ENCODE measurements at regions not wholly inside any gene's neighbourhood (a gene's known extent, or its start where the extent isn't known, plus 50 kb on each side); places are given as distances from the start of the nearest gene placed in this dataset.

GRCh38 chr4:16344853-16345252 lies 118.6 kb upstream of the TAPT1 start:
- H3K4me1 ChIP-seq, result no peaks in the 10 kb centered on the region
- H3K36me3 ChIP-seq, result no peaks in the 10 kb centered on the region
- no peaks in the 10 kb centered on the region for H3K9me3 ChIP-seq
- H3K4me3 ChIP-seq, result no peak overlapping the region
- no peak for TF ChIP-seq EP300 (IDR thresholded peaks at IDR 0.05)
- H3K27me3 ChIP-seq, result no peaks in the 10 kb centered on the region
- intact Hi-C loops (cut with DNase I; ENCODE audit: low total_unique reads), result no loop called here
- no peak overlapping the region for H3K27ac ChIP-seq
- WGBS, 5 donors, result 58 to 85% (median 71%) methylated on average over 1 of the region's 1 CpG
- no peak for DNase-seq

GRCh38 chr4:16337936-16338335 lies 111.7 kb upstream of the TAPT1 start:
- Histone ChIP-seq H3K36me3 (no peaks in the 10 kb centered on the region), H3K27ac (no peak overlapping the region), H3K4me1 (no peaks in the 10 kb centered on the region), H3K4me3 (no peak overlapping the region), H3K9me3 (no peaks in the 10 kb centered on the region), H3K27me3 (no peaks in the 10 kb centered on the region)
- 59 to 75% (median 63%) methylated on average over 2 of the region's 2 CpGs for WGBS, 5 donors
- TF ChIP-seq CTCF (IDR thresholded peaks at IDR 0.05), result no peak
- no peak for TF ChIP-seq POLR2AphosphoS5 (IDR thresholded peaks at IDR 0.05)
- no peak for TF ChIP-seq POLR2A (IDR thresholded peaks at IDR 0.05)
- no peak for TF ChIP-seq EP300 (IDR thresholded peaks at IDR 0.05)
- intact Hi-C loops (cut with DNase I; ENCODE audit: low total_unique reads), result no loop called here
- no peak for DNase-seq

- no peak overlapping the region for H3K27ac ChIP-seq
- no peak overlapping the region for H3K4me3 ChIP-seq
- no peaks in the 10 kb centered on the region for H3K27me3 ChIP-seq
- 56 to 77% (median 68%) methylated on average over 2 of the region's 2 CpGs for WGBS, 5 donors
- H3K36me3 ChIP-seq, result no peaks in the 10 kb centered on the region
- H3K4me1 ChIP-seq, result no peaks in the 10 kb centered on the region
- DNase-seq, result no peak
- TF ChIP-seq CTCF (IDR thresholded peaks at IDR 0.05) (no peak), POLR2AphosphoS5 (IDR thresholded peaks at IDR 0.05) (no peak), POLR2A (IDR thresholded peaks at IDR 0.05) (no peak), EP300 (IDR thresholded peaks at IDR 0.05) (no peak)
- intact Hi-C loops (cut with DNase I; ENCODE audit: low total_unique reads), result no loop called here
- no peaks in the 10 kb centered on the region for H3K9me3 ChIP-seq
These were observed 108.3 kb upstream of the TAPT1 start for GRCh38 chr4:16334601-16335000.

- H3K27me3 ChIP-seq, result no peaks in the 10 kb centered on the region
- H3K9me3 ChIP-seq, result no peaks in the 10 kb centered on the region
- no peak for DNase-seq
- no peak for TF ChIP-seq EP300 (IDR thresholded peaks at IDR 0.05)
- no peak for TF ChIP-seq POLR2A (IDR thresholded peaks at IDR 0.05)
- no peak for TF ChIP-seq CTCF (IDR thresholded peaks at IDR 0.05)
- no peak for TF ChIP-seq POLR2AphosphoS5 (IDR thresholded peaks at IDR 0.05)
- H3K4me1 ChIP-seq, result no peaks in the 10 kb centered on the region
- intact Hi-C loops (cut with DNase I; ENCODE audit: low total_unique reads), result no loop called here
- H3K27ac ChIP-seq, result no peak overlapping the region
- H3K4me3 ChIP-seq, result no peak overlapping the region
- 83 to 98% (median 88%) methylated on average over 1 of the region's 1 CpG for WGBS, 5 donors
- H3K36me3 ChIP-seq, result no peaks in the 10 kb centered on the region
These were observed 103.5 kb upstream of the TAPT1 start for GRCh38 chr4:16329797-16330134.

- H3K4me1 ChIP-seq, result no peaks in the 10 kb centered on the region
- H3K36me3 ChIP-seq, result no peaks in the 10 kb centered on the region
- no peaks in the 10 kb centered on the region for H3K27me3 ChIP-seq
- 75 to 92% (median 90%) methylated on average over 2 of the region's 2 CpGs for WGBS, 5 donors
- TF ChIP-seq POLR2AphosphoS5 (IDR thresholded peaks at IDR 0.05), result no peak
- no peak for TF ChIP-seq POLR2A (IDR thresholded peaks at IDR 0.05)
- TF ChIP-seq CTCF (IDR thresholded peaks at IDR 0.05), result no peak
- no peak for TF ChIP-seq EP300 (IDR thresholded peaks at IDR 0.05)
- H3K9me3 ChIP-seq, result no peaks in the 10 kb centered on the region
- DNase-seq, result peak in 1 of 2 donors; percentile 2
- H3K27ac ChIP-seq, result no peak overlapping the region
- intact Hi-C loops (cut with DNase I; ENCODE audit: low total_unique reads), result no loop called here
- H3K4me3 ChIP-seq, result no peak overlapping the region
These were observed 103.0 kb upstream of the TAPT1 start for GRCh38 chr4:16329125-16329796.
